Gastrocnemius medialis (tissue), 4 donors: ENCODE measurements at regions not wholly inside any gene's neighbourhood (a gene's known extent, or its start where the extent isn't known, plus 50 kb on each side); places are given as distances from the start of the nearest gene placed in this dataset.

ENCODE experiments used
- ATAC-seq, 2 donors: fragments of 150-250 bp; one replicate each; pipeline ENCODE4 v1.9.1; 2016
- DNase-seq, 2 donors: peaks; one replicate each; pipeline ENCODE4 v3.0.0-alpha.2; 2019
- H3K27ac ChIP-seq, 4 donors: fragments of 200-600 bp; sonication (generic); 1 replicate in 1 of 4; 2 replicates in 3 of 4; pipeline ENCODE4 v1.5.1; 2016 to 2018; ENCODE audit warnings: mild to moderate bottlenecking in 2 of 4, moderate library complexity in 1 of 4
- H3K27me3 ChIP-seq, 3 donors: fragments of 200-600 bp; sonication (generic) in 2 of 3; 1 replicate in 1 of 3; 2 replicates in 2 of 3; pipeline versions ENCODE4 v1.5.1 to v1.6.0; 2016 to 2019; ENCODE audit warnings: mild to moderate bottlenecking in 1 of 3, moderate library complexity in 1 of 3
- H3K36me3 ChIP-seq, 2 donors: fragments of 200-600 bp; sonication (generic) in 1 of 2; one replicate each; pipeline ENCODE4 v1.5.1; 2017 to 2018
- H3K4me1 ChIP-seq, 2 donors: fragments of 200-600 bp; sonication (generic) in 1 of 2; one replicate each; pipeline ENCODE4 v1.5.1; 2016 to 2017; ENCODE audit warnings: mild to moderate bottlenecking in 2 of 2
- H3K4me3 ChIP-seq, 4 donors: fragments of 200-600 bp; sonication (generic) in 3 of 4; 1 replicate in 1 of 4; 2 replicates in 3 of 4; pipeline ENCODE4 v1.5.1; 2016 to 2019; ENCODE audit warnings: mild to moderate bottlenecking in 2 of 4
- H3K9me3 ChIP-seq, 3 donors: fragments of 200-600 bp; sonication (generic) in 2 of 3; 1 replicate in 1 of 3; 2 replicates in 2 of 3; pipeline ENCODE4 v1.5.1; 2016 to 2019
- POLR2A ChIP-seq, 2 donors: fragments of 450-650 bp; IDR thresholded peaks; one replicate each; pipeline ENCODE4 v1.6.1; 2017; ENCODE audit warnings: antibody characterized with exemption in 2 of 2, mild to moderate bottlenecking in 2 of 2, moderate library complexity in 2 of 2
- in situ Hi-C, 4 donors: fragments of 200-750 bp; cut with MboI; loops; one replicate each; pipeline versions ENCODE4 v1.15.0 to v1.8.0; 2017; ENCODE audit warnings: low sequenced_read_pairs in 4 of 4
- intact Hi-C: fragments of 100-400 bp; cut with DNase I; formaldehyde crosslinking; loops from one replicate; pipeline ENCODE4 v1.15.1; 2023; ENCODE audit warnings: low total_unique reads
- TF ChIP-seq, protein P1 (sequence below), 5 experiments: fragments of 450-650 bp in 3 of 5; fragments of 200-600 bp in 2 of 5; sonication (generic) in 2 of 5; IDR thresholded peaks in 4 of 5; conservative IDR thresholded peaks in 1 of 5; 1 replicate in 4 of 5; 2 replicates in 1 of 5; pipeline ENCODE4 v1.5.1; 2016 to 2019; ENCODE audit warnings: antibody characterized with exemption in 5 of 5, mild to moderate bottlenecking in 3 of 5, moderate library complexity in 3 of 5

DNA sequence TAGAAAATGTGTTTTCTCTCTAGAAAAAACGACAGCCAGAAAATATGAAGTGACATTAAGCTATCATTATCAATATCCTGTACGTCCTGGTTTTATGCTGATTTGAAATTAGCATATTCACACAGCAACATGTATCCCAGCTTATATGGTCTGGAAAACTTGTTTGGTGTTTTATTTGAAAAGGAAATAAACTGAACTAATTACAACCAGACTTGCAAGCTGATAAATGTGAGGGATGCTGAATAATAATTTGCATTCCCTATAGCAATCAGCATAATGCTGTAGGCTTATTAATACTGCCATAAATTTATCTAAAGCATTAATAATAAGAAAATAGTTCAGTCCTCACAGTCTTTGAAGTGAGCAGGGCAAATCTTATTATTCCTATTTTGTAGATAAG, 336.9 kb upstream of the UMPS start:
- intact Hi-C loops (no loop called here), in situ Hi-C loops (no loop called here)
- H3K27me3 ChIP-seq = no peaks in the 10 kb centered on the region
- H3K4me3 ChIP-seq = no peak overlapping the region
- peaks cover 0 to 10% of the 10 kb centered on the region in 2 donors for H3K4me1 ChIP-seq
- no peak for ATAC-seq
- no peaks in the 10 kb centered on the region for H3K9me3 ChIP-seq
- DNase-seq = no peak
- TF ChIP-seq POLR2A (IDR thresholded peaks at IDR 0.05) = no peak
- TF ChIP-seq, protein P1, sequence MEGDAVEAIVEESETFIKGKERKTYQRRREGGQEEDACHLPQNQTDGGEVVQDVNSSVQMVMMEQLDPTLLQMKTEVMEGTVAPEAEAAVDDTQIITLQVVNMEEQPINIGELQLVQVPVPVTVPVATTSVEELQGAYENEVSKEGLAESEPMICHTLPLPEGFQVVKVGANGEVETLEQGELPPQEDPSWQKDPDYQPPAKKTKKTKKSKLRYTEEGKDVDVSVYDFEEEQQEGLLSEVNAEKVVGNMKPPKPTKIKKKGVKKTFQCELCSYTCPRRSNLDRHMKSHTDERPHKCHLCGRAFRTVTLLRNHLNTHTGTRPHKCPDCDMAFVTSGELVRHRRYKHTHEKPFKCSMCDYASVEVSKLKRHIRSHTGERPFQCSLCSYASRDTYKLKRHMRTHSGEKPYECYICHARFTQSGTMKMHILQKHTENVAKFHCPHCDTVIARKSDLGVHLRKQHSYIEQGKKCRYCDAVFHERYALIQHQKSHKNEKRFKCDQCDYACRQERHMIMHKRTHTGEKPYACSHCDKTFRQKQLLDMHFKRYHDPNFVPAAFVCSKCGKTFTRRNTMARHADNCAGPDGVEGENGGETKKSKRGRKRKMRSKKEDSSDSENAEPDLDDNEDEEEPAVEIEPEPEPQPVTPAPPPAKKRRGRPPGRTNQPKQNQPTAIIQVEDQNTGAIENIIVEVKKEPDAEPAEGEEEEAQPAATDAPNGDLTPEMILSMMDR (IDR thresholded peaks at IDR 0.05 in 4 of 5, conservative IDR thresholded peaks at IDR 0.05 in 1 of 5) = no peak
- no peak overlapping the region for H3K27ac ChIP-seq
- H3K36me3 ChIP-seq = no peaks in the 10 kb centered on the region

DNA sequence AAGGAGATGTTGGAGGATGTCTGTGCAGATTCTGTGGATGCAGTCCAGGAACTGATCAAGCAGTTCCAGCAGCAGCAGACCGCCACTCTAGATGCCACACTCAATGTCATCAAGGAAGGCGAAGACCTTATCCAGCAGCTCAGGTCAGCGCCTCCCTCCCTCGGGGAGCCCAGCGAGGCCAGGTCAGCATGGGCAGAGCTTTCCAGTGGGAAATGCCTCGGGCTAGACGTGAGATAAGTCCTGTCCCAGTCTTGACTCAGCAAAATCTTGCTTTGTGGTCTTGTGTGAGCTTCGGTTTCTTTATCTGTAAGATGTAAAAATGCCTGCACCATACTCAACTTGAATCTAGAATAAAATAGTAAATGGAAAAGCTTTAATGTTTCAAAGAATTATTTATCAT, 335.1 kb upstream of the UMPS start:
- ATAC-seq = no peak
- H3K27me3 ChIP-seq = no peaks in the 10 kb centered on the region
- intact Hi-C loops (no loop called here), in situ Hi-C loops (no loop called here)
- no peak for TF ChIP-seq POLR2A (IDR thresholded peaks at IDR 0.05)
- TF ChIP-seq, protein P1 (IDR thresholded peaks at IDR 0.05 in 4 of 5, conservative IDR thresholded peaks at IDR 0.05 in 1 of 5) = no peak
- no peak for DNase-seq
- H3K9me3 ChIP-seq = no peaks in the 10 kb centered on the region
- H3K36me3 ChIP-seq = no peaks in the 10 kb centered on the region
- peak overlapping the region in 2 of 4 donors; percentile 21 to 45 for H3K27ac ChIP-seq
- H3K4me3 ChIP-seq = no peak overlapping the region
- peaks cover 0 to 10% of the 10 kb centered on the region in 2 donors for H3K4me1 ChIP-seq

DNA sequence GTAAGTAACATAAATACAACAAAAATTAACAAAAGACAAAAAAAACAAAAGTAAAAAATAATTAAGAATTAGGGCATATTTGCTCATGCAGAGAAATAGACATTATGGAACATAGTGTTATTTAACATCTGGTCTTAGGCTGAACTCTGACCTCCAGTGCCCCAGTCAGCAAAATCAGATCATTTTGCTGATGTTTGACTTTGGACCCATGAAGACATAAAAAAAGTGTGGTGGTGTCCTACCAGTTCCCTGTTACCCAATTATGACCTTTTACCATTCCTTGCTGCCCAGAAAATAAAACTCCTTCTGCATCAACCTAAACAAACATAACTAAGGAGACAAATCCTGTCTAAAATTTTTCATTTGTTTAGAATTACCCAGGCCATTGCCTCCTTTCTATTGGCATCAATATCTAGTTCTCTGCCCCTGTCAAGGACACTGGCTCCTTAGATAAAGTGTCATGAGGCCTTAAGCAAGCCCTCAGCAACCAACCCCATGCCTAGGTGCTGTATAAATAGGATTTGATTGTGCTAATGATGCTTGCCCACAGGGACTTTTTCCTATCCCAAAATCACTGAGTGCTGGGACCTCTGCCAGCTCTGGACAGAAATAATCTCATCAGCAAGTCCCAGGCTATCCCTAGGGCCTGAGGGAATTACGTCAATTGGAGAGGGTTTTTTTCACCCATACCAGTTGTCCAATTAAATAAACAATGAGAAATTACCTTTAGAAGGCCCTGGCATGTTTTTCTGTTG, 334.5 kb upstream of the UMPS start:
- in situ Hi-C loops (no loop called here), intact Hi-C loops (no loop called here)
- DNase-seq = peak in 1 of 2 donors; percentile 10
- TF ChIP-seq, protein P1 (IDR thresholded peaks at IDR 0.05 in 4 of 5, conservative IDR thresholded peaks at IDR 0.05 in 1 of 5) = no peak
- no peak for TF ChIP-seq POLR2A (IDR thresholded peaks at IDR 0.05)
- H3K27me3 ChIP-seq = no peaks in the 10 kb centered on the region
- H3K36me3 ChIP-seq = no peaks in the 10 kb centered on the region
- H3K9me3 ChIP-seq = no peaks in the 10 kb centered on the region
- H3K27ac ChIP-seq = peak overlapping the region in 3 of 4 donors; percentile 21 to 51 (median 36)
- H3K4me1 ChIP-seq = peaks cover 0 to 10% of the 10 kb centered on the region in 2 donors
- H3K4me3 ChIP-seq = no peak overlapping the region
- ATAC-seq = peak in 1 of 2 donors; percentile 50

DNA sequence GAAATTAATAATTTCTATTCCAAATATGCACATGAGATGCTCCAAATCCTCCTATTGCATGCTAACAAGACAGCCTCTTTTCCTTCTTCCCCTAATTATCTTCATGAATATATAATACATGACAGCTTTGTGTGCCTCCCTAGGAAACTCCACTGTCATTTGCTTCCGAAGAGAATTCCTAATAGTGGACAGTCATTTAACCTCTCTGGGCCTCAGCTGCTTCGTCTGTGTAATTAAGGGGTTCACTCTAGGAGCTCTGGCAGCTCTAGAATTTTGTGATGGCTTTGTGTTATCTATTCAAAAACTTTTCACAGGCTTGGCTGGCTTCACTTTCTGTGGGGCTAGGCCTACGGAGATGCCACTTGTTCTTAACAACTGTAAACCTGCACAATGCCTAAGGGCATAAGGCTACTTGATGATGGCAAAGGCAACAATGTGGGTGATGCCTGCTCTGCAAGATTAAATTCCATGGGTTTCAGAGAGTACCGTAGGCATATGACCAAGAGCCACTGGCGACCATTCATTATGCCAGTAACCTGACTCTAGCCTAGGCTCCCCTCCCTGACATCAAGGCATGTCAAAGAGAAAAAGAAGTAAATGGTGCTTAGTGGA, 333.8 kb upstream of the UMPS start:
- DNase-seq (no peak), ATAC-seq (no peak)
- in situ Hi-C loops = no loop called here
- Histone ChIP-seq H3K36me3 (no peaks in the 10 kb centered on the region), H3K27ac (peak overlapping the region in 1 of 4 donors; percentile 33), H3K4me1 (peaks cover 0 to 10% of the 10 kb centered on the region in 2 donors), H3K9me3 (no peaks in the 10 kb centered on the region), H3K27me3 (no peaks in the 10 kb centered on the region), H3K4me3 (no peak overlapping the region)
- intact Hi-C loops = no loop called here
- TF ChIP-seq POLR2A (IDR thresholded peaks at IDR 0.05) = no peak
- TF ChIP-seq, protein P1 (IDR thresholded peaks at IDR 0.05 in 4 of 5, conservative IDR thresholded peaks at IDR 0.05 in 1 of 5) = no peak
